ENCODE measurements at regions not wholly inside any gene's neighbourhood (a gene's known extent, or its start where the extent isn't known, plus 50 kb on each side); places are given as distances from the start of the nearest gene placed in this dataset.

- no peaks in the 10 kb centered on the region for H3K27me3 ChIP-seq (replicated peaks; ENCODE audit: insufficient read depth, low read length)
- H2AFZ ChIP-seq (ENCODE audit: low read length): no peak overlapping the region
- TF ChIP-seq EZH2 (optimal IDR thresholded peaks at IDR 0.05; ENCODE audit: low read depth, low read length): no peak
- no peak for TF ChIP-seq EZH2phosphoT487 (IDR thresholded peaks at IDR 0.05; ENCODE audit: low read length)
- TF ChIP-seq CTCF (IDR thresholded peaks at IDR 0.05; ENCODE audit: low read length): no peak
- H3K9ac ChIP-seq (ENCODE audit: low read length): no peak overlapping the region
- H3F3A ChIP-seq (ENCODE audit: insufficient read depth, low read length): no peaks in the 10 kb centered on the region
- H4K20me1 ChIP-seq (ENCODE audit: insufficient read depth, low read length): no peaks in the 10 kb centered on the region
- no peak overlapping the region for H3K27ac ChIP-seq (ENCODE audit: low read length)
- H3K4me3 ChIP-seq (ENCODE audit: low read length): no peak overlapping the region
- no peaks in the 10 kb centered on the region for H3K9me3 ChIP-seq (replicated peaks; ENCODE audit: insufficient read depth, low read length)
- no peaks in the 10 kb centered on the region for H3K9me2 ChIP-seq (replicated peaks; ENCODE audit: insufficient read depth, low read length)
- H3K36me3 ChIP-seq (replicated peaks; ENCODE audit: insufficient read depth, low read length): no peaks in the 10 kb centered on the region
- no peak overlapping the region for H3K4me2 ChIP-seq (ENCODE audit: low read depth, low read length)
- no peaks in the 10 kb centered on the region for H3K4me1 ChIP-seq (ENCODE audit: low read length)
- DNase-seq: no peak
- H3K79me2 ChIP-seq (ENCODE audit: low read length): no peaks in the 10 kb centered on the region
These were observed 303.5 kb upstream of the TSHZ2 start for GRCh38 chr20:52668626-52669025.

- H3K4me1 ChIP-seq (ENCODE audit: low read length): no peaks in the 10 kb centered on the region
- H3K4me2 ChIP-seq (ENCODE audit: low read depth, low read length): no peak overlapping the region
- H2AFZ ChIP-seq (ENCODE audit: low read length): no peak overlapping the region
- no peaks in the 10 kb centered on the region for H3K9me2 ChIP-seq (replicated peaks; ENCODE audit: insufficient read depth, low read length)
- no peak overlapping the region for H3K9ac ChIP-seq (ENCODE audit: low read length)
- H3K36me3 ChIP-seq (replicated peaks; ENCODE audit: insufficient read depth, low read length): no peaks in the 10 kb centered on the region
- DNase-seq: no peak
- H3K27ac ChIP-seq (ENCODE audit: low read length): no peak overlapping the region
- H3K4me3 ChIP-seq (ENCODE audit: low read length): no peak overlapping the region
- TF ChIP-seq EZH2 (optimal IDR thresholded peaks at IDR 0.05; ENCODE audit: low read depth, low read length) (no peak), CTCF (IDR thresholded peaks at IDR 0.05; ENCODE audit: low read length) (no peak)
- H3K9me3 ChIP-seq (replicated peaks; ENCODE audit: insufficient read depth, low read length): no peaks in the 10 kb centered on the region
- H3F3A ChIP-seq (ENCODE audit: insufficient read depth, low read length): no peaks in the 10 kb centered on the region
- H4K20me1 ChIP-seq (ENCODE audit: insufficient read depth, low read length): no peaks in the 10 kb centered on the region
- H3K27me3 ChIP-seq (replicated peaks; ENCODE audit: insufficient read depth, low read length): no peaks in the 10 kb centered on the region
- no peaks in the 10 kb centered on the region for H3K79me2 ChIP-seq (ENCODE audit: low read length)
These were observed 304.8 kb upstream of the TSHZ2 start for GRCh38 chr20:52667358-52667757.

- Histone ChIP-seq H3K4me3 (ENCODE audit: low read length) (no peak overlapping the region), H3K9me2 (replicated peaks; ENCODE audit: insufficient read depth, low read length) (no peaks in the 10 kb centered on the region), H3K9me3 (replicated peaks; ENCODE audit: insufficient read depth, low read length) (no peaks in the 10 kb centered on the region), H3F3A (ENCODE audit: insufficient read depth, low read length) (no peaks in the 10 kb centered on the region), H4K20me1 (ENCODE audit: insufficient read depth, low read length) (no peaks in the 10 kb centered on the region), H2AFZ (ENCODE audit: low read length) (no peak overlapping the region), H3K9ac (ENCODE audit: low read length) (no peak overlapping the region), H3K4me1 (ENCODE audit: low read length) (no peaks in the 10 kb centered on the region), H3K4me2 (ENCODE audit: low read depth, low read length) (no peak overlapping the region), H3K27me3 (replicated peaks; ENCODE audit: insufficient read depth, low read length) (no peaks in the 10 kb centered on the region), H3K27ac (ENCODE audit: low read length) (no peak overlapping the region), H3K79me2 (ENCODE audit: low read length) (no peaks in the 10 kb centered on the region), H3K36me3 (replicated peaks; ENCODE audit: insufficient read depth, low read length) (no peaks in the 10 kb centered on the region)
- no peak for TF ChIP-seq CTCF (IDR thresholded peaks at IDR 0.05; ENCODE audit: low read length)
- TF ChIP-seq EZH2phosphoT487 (IDR thresholded peaks at IDR 0.05; ENCODE audit: low read length): no peak
- TF ChIP-seq EZH2 (optimal IDR thresholded peaks at IDR 0.05; ENCODE audit: low read depth, low read length): no peak
- DNase-seq: no peak
These were observed 306.7 kb upstream of the TSHZ2 start for GRCh38 chr20:52665441-52665840.

Measured in MM.1S (cell line).